ENCODE measurements at regions not wholly inside any gene's neighbourhood (a gene's known extent, or its start where the extent isn't known, plus 50 kb on each side); places are given as distances from the start of the nearest gene placed in this dataset.

DNA sequence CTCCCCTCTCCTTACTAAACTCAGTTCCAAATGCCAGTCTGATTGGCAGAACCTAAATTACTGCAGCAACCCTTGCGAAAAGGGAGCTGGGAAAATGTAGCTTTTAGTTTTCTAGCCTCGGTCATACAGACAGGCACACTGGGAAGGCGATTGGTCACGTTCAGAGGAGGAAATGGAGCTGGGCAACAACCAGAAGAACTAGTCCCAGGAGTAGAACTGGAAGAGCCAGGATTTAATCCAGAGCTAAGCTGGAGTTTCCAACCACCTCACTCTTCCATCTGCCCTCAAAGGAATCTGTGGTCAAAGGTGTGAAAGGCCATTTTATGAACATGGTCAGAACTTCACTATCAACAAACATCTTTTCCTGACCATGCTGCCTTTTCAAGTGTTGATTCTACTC, 155.7 kb upstream of the ARHGAP20 start:
- H4K8ac ChIP-seq (ENCODE audit: low read depth, low read length), result no peak overlapping the region
- no peak overlapping the region for H3K14ac ChIP-seq (ENCODE audit: low read length)
- H2AK5ac ChIP-seq (ENCODE audit: low read depth, low read length), result no peak overlapping the region
- H3K9ac ChIP-seq (ENCODE audit: low read depth, low read length, poor library complexity), result no peak overlapping the region
- no CpG with 5 or more reads among the region's 4 CpGs for WGBS, 2 donors (ENCODE audit: extremely low coverage in 2 of 2, insufficient read length in 2 of 2, insufficient replicate concordance in 1 of 2)
- no peak overlapping the region for H3K23ac ChIP-seq (ENCODE audit: low read depth, low read length, poor library complexity)
- H3K4me1 ChIP-seq (ENCODE audit: control insufficient read depth in 2 of 2, insufficient read depth in 1 of 2, low read depth in 1 of 2, low read length in 2 of 2), result no peaks in the 10 kb centered on the region
- H3K18ac ChIP-seq (ENCODE audit: low read length), result no peak overlapping the region
- H3K4me2 ChIP-seq (ENCODE audit: insufficient read depth, low read length, poor library complexity, severe bottlenecking), result no peak overlapping the region
- H3K36me3 ChIP-seq (replicated peaks in 1 of 2; ENCODE audit: control insufficient read depth in 2 of 2, insufficient read depth in 2 of 2, low read length in 2 of 2), result no peaks in the 10 kb centered on the region
- H2BK12ac ChIP-seq (ENCODE audit: low read length), result no peak overlapping the region
- H4K91ac ChIP-seq (ENCODE audit: low read depth, low read length, poor library complexity), result no peak overlapping the region
- no peak overlapping the region for H3K27ac ChIP-seq (replicated peaks; ENCODE audit: low read length)
- no peaks in the 10 kb centered on the region for H3K79me1 ChIP-seq (ENCODE audit: low read depth, low read length)
- H3K27me3 ChIP-seq (ENCODE audit: control insufficient read depth in 3 of 3, insufficient read depth in 3 of 3, low read depth in 1 of 3, low read length in 3 of 3), result no peaks in the 10 kb centered on the region
- no peak for DNase-seq (ENCODE audit: low spot score)
- H2AFZ ChIP-seq (ENCODE audit: low read length), result no peak overlapping the region
- H3K9me3 ChIP-seq (replicated peaks in 1 of 2; ENCODE audit: control insufficient read depth in 2 of 2, insufficient read depth in 1 of 2, low read depth in 1 of 2, low read length in 2 of 2), result no peaks in the 10 kb centered on the region
- no peak overlapping the region for H2BK5ac ChIP-seq (ENCODE audit: low read length)
- no peak overlapping the region for H3K4ac ChIP-seq (ENCODE audit: low read length)
- H3K4me3 ChIP-seq (ENCODE audit: low read length in 2 of 2), result no peak overlapping the region
- H2BK15ac ChIP-seq (ENCODE audit: low read length), result no peak overlapping the region
- no peak overlapping the region for H2BK120ac ChIP-seq (ENCODE audit: low read depth, low read length)

DNA sequence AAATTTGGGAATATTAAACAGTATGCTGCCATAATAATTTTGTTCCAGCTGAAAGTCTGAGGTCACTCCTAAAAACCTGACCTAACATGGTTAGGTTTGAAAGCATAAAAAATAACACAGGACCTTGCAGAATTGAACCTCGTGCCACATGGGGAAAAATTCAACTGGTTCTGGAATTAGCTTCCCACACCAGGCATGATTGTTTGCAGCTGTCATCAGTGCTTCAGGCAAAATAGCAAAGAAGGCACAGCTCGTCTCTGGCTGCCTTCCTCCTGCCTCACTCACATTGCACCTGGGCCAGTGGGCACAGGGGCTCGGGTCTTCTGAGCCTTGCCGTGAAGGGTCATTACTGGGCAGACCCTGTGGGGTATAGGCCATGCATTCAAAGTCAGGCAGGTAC, 153.8 kb upstream of the ARHGAP20 start:
- H2BK5ac ChIP-seq (ENCODE audit: low read length), result no peak overlapping the region
- H3K23ac ChIP-seq (ENCODE audit: low read depth, low read length, poor library complexity), result no peak overlapping the region
- no peaks in the 10 kb centered on the region for H3K9me3 ChIP-seq (replicated peaks in 1 of 2; ENCODE audit: control insufficient read depth in 2 of 2, insufficient read depth in 1 of 2, low read depth in 1 of 2, low read length in 2 of 2)
- no peak overlapping the region for H4K91ac ChIP-seq (ENCODE audit: low read depth, low read length, poor library complexity)
- H2BK12ac ChIP-seq (ENCODE audit: low read length), result no peak overlapping the region
- no peak overlapping the region for H3K27ac ChIP-seq (replicated peaks; ENCODE audit: low read length)
- no peak overlapping the region for H2BK15ac ChIP-seq (ENCODE audit: low read length)
- no peaks in the 10 kb centered on the region for H3K4me1 ChIP-seq (ENCODE audit: control insufficient read depth in 2 of 2, insufficient read depth in 1 of 2, low read depth in 1 of 2, low read length in 2 of 2)
- no peaks in the 10 kb centered on the region for H3K36me3 ChIP-seq (replicated peaks in 1 of 2; ENCODE audit: control insufficient read depth in 2 of 2, insufficient read depth in 2 of 2, low read length in 2 of 2)
- no peak overlapping the region for H4K8ac ChIP-seq (ENCODE audit: low read depth, low read length)
- H2AFZ ChIP-seq (ENCODE audit: low read length), result no peak overlapping the region
- no peak overlapping the region for H3K4me2 ChIP-seq (ENCODE audit: insufficient read depth, low read length, poor library complexity, severe bottlenecking)
- no peak overlapping the region for H3K9ac ChIP-seq (ENCODE audit: low read depth, low read length, poor library complexity)
- DNase-seq (ENCODE audit: low spot score), result no peak
- no peaks in the 10 kb centered on the region for H3K27me3 ChIP-seq (ENCODE audit: control insufficient read depth in 3 of 3, insufficient read depth in 3 of 3, low read depth in 1 of 3, low read length in 3 of 3)
- no peak overlapping the region for H3K18ac ChIP-seq (ENCODE audit: low read length)
- no peak overlapping the region for H3K4ac ChIP-seq (ENCODE audit: low read length)
- no peak overlapping the region for H3K14ac ChIP-seq (ENCODE audit: low read length)
- no peak overlapping the region for H3K4me3 ChIP-seq (ENCODE audit: low read length in 2 of 2)
- H2BK120ac ChIP-seq (ENCODE audit: low read depth, low read length), result no peak overlapping the region
- no peaks in the 10 kb centered on the region for H3K79me1 ChIP-seq (ENCODE audit: low read depth, low read length)
- no peak overlapping the region for H2AK5ac ChIP-seq (ENCODE audit: low read depth, low read length)
- WGBS, 2 donors (ENCODE audit: extremely low coverage in 2 of 2, insufficient read length in 2 of 2, insufficient replicate concordance in 1 of 2), result no CpG with 5 or more reads among the region's 4 CpGs

DNA sequence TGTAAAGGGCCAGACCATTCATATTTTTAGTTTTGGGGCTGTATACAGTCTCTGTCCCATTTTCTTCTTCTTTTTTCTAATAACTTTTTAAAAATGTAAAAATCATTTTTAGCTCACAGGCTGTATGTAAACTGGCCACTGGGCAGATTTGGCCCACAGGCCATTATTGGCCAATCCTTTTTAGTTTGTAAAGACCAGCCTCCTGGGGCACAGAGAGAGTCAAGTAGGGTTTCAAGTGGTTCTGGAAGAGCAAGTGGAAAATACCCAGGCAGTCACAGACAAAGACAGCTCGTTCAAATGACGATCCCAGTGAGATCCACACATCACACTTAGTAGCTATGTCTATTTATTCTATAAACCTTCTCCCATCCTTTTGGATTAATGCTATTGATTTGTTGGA, 150.2 kb upstream of the ARHGAP20 start:
- Histone ChIP-seq H3K4me3 (ENCODE audit: low read length in 2 of 2) (no peak overlapping the region), H3K27me3 (ENCODE audit: control insufficient read depth in 3 of 3, insufficient read depth in 3 of 3, low read depth in 1 of 3, low read length in 3 of 3) (no peaks in the 10 kb centered on the region), H2BK12ac (ENCODE audit: low read length) (no peak overlapping the region), H3K23ac (ENCODE audit: low read depth, low read length, poor library complexity) (no peak overlapping the region), H3K79me1 (ENCODE audit: low read depth, low read length) (no peaks in the 10 kb centered on the region), H2BK15ac (ENCODE audit: low read length) (no peak overlapping the region), H4K8ac (ENCODE audit: low read depth, low read length) (no peak overlapping the region), H3K27ac (replicated peaks; ENCODE audit: low read length) (no peak overlapping the region), H2AFZ (ENCODE audit: low read length) (no peak overlapping the region), H3K9me3 (replicated peaks in 1 of 2; ENCODE audit: control insufficient read depth in 2 of 2, insufficient read depth in 1 of 2, low read depth in 1 of 2, low read length in 2 of 2) (no peaks in the 10 kb centered on the region), H2AK5ac (ENCODE audit: low read depth, low read length) (no peak overlapping the region), H2BK5ac (ENCODE audit: low read length) (no peak overlapping the region), H3K9ac (ENCODE audit: low read depth, low read length, poor library complexity) (no peak overlapping the region), H3K4me2 (ENCODE audit: insufficient read depth, low read length, poor library complexity, severe bottlenecking) (no peak overlapping the region), H3K36me3 (replicated peaks in 1 of 2; ENCODE audit: control insufficient read depth in 2 of 2, insufficient read depth in 2 of 2, low read length in 2 of 2) (no peaks in the 10 kb centered on the region), H4K91ac (ENCODE audit: low read depth, low read length, poor library complexity) (no peak overlapping the region), H3K14ac (ENCODE audit: low read length) (no peak overlapping the region), H2BK120ac (ENCODE audit: low read depth, low read length) (no peak overlapping the region), H3K18ac (ENCODE audit: low read length) (no peak overlapping the region), H3K4me1 (ENCODE audit: control insufficient read depth in 2 of 2, insufficient read depth in 1 of 2, low read depth in 1 of 2, low read length in 2 of 2) (no peaks in the 10 kb centered on the region), H3K4ac (ENCODE audit: low read length) (no peak overlapping the region)
- WGBS, 2 donors (ENCODE audit: extremely low coverage in 2 of 2, insufficient read length in 2 of 2, insufficient replicate concordance in 1 of 2), result no CpG with 5 or more reads among the region's 2 CpGs
- DNase-seq (ENCODE audit: low spot score), result no peak

DNA sequence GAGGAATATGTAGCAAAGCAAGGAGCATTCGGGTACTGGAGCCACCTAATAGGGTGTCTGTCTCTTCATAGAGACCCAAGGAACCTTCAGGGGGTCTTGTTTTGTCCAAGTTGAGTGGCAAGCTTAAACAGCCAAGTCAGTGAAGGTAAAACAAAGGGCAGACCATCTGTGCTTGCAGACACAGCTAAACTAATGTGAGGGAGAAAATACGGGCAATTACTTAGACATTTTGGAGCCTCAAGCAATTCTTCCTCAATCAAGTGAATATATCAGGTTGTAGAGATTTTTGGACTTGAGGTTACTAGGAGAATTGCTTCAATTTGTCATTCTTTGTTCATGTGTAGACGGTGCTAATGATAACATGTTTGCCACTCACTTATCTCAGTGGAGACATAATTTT, 148.2 kb upstream of the ARHGAP20 start:
- Histone ChIP-seq H3K23ac (ENCODE audit: low read depth, low read length, poor library complexity) (no peak overlapping the region), H3K18ac (ENCODE audit: low read length) (no peak overlapping the region), H3K36me3 (replicated peaks in 1 of 2; ENCODE audit: control insufficient read depth in 2 of 2, insufficient read depth in 2 of 2, low read length in 2 of 2) (no peaks in the 10 kb centered on the region), H3K9ac (ENCODE audit: low read depth, low read length, poor library complexity) (no peak overlapping the region), H2AK5ac (ENCODE audit: low read depth, low read length) (no peak overlapping the region), H3K4me1 (ENCODE audit: control insufficient read depth in 2 of 2, insufficient read depth in 1 of 2, low read depth in 1 of 2, low read length in 2 of 2) (no peaks in the 10 kb centered on the region), H2BK12ac (ENCODE audit: low read length) (no peak overlapping the region), H2BK120ac (ENCODE audit: low read depth, low read length) (no peak overlapping the region), H3K4me3 (ENCODE audit: low read length in 2 of 2) (no peak overlapping the region), H3K79me1 (ENCODE audit: low read depth, low read length) (no peaks in the 10 kb centered on the region), H3K27me3 (ENCODE audit: control insufficient read depth in 3 of 3, insufficient read depth in 3 of 3, low read depth in 1 of 3, low read length in 3 of 3) (no peaks in the 10 kb centered on the region), H3K9me3 (replicated peaks in 1 of 2; ENCODE audit: control insufficient read depth in 2 of 2, insufficient read depth in 1 of 2, low read depth in 1 of 2, low read length in 2 of 2) (no peaks in the 10 kb centered on the region), H3K27ac (replicated peaks; ENCODE audit: low read length) (no peak overlapping the region), H3K14ac (ENCODE audit: low read length) (no peak overlapping the region), H4K8ac (ENCODE audit: low read depth, low read length) (no peak overlapping the region), H2BK5ac (ENCODE audit: low read length) (no peak overlapping the region), H3K4me2 (ENCODE audit: insufficient read depth, low read length, poor library complexity, severe bottlenecking) (no peak overlapping the region), H2AFZ (ENCODE audit: low read length) (no peak overlapping the region), H3K4ac (ENCODE audit: low read length) (no peak overlapping the region), H2BK15ac (ENCODE audit: low read length) (no peak overlapping the region), H4K91ac (ENCODE audit: low read depth, low read length, poor library complexity) (no peak overlapping the region)
- no CpG with 5 or more reads among the region's 3 CpGs for WGBS, 2 donors (ENCODE audit: extremely low coverage in 2 of 2, insufficient read length in 2 of 2, insufficient replicate concordance in 1 of 2)
- DNase-seq (ENCODE audit: low spot score), result no peak

Data from neuronal stem cell (in vitro differentiated cells).